OCI-LY7 (cell line): ENCODE measurements at regions not wholly inside any gene's neighbourhood (a gene's known extent, or its start where the extent isn't known, plus 50 kb on each side); places are given as distances from the start of the nearest gene placed in this dataset.

ENCODE experiments used
- BruUV-seq: library from RNA; stranded (reverse); fragments of 400-500 nt; replicated peaks from 2 replicates; lab custom pipeline; 2021; lab: Mats Ljungman, UMichigan
- CTCF ChIA-PET: fragments of 300-600 bp; sonication (Branson Sonifier 250); formaldehyde crosslinking; loops from one replicate; lab custom pipeline; 2022; ENCODE audit warnings: antibody characterized with exemption; ENCODE audit not compliant: unreplicated experiment; lab: Charles Lee
- POLR2A ChIA-PET: fragments of 300-600 bp; sonication (Branson Sonifier 250); formaldehyde crosslinking; loops from one replicate; lab custom pipeline; 2022; ENCODE audit warnings: antibody characterized with exemption; lab: Charles Lee
- DNase-seq: peaks from one replicate; pipeline ENCODE4 v3.0.0-alpha.2; 2015; ENCODE audit warnings: low spot score
- H2AFZ ChIP-seq: fragments of 200-600 bp; sonication (generic), shearing (Covaris generic); 2 replicates; pipeline ENCODE4 v1.6.1; 2014; ENCODE audit warnings: mild to moderate bottlenecking, antibody characterized with exemption, low read length, moderate library complexity
- H3K27ac ChIP-seq: fragments of 200-600 bp; sonication (generic); 2 replicates; pipeline ENCODE4 v1.5.1; 2014; ENCODE audit warnings: mixed run types, low read depth, mild to moderate bottlenecking, moderate library complexity, low read length, inconsistent platforms; ENCODE audit not compliant: poor library complexity, severe bottlenecking
- H3K36me3 ChIP-seq: fragments of 200-600 bp; sonication (generic); 2 replicates; pipeline ENCODE4 v1.6.1; 2014; ENCODE audit warnings: mild to moderate bottlenecking, antibody characterized with exemption, low read length, moderate library complexity, mixed read lengths; ENCODE audit not compliant: insufficient read depth
- H3K4me1 ChIP-seq: fragments of 200-600 bp; sonication (generic); 2 replicates; pipeline ENCODE4 v1.5.1; 2014; ENCODE audit warnings: mild to moderate bottlenecking, low read length; ENCODE audit not compliant: insufficient read depth, poor library complexity, severe bottlenecking
- H3K4me2 ChIP-seq: fragments of 200-600 bp; sonication (generic); 2 replicates; pipeline ENCODE4 v1.6.1; 2014; ENCODE audit warnings: mild to moderate bottlenecking, low read length
- H3K4me3 ChIP-seq: fragments of 200-600 bp; sonication (generic); 2 replicates; pipeline ENCODE4 v1.5.1; 2014; ENCODE audit warnings: mild to moderate bottlenecking, low read depth, low read length; ENCODE audit not compliant: poor library complexity, severe bottlenecking
- H3K79me2 ChIP-seq: fragments of 200-600 bp; sonication (generic); 2 replicates; pipeline ENCODE4 v1.6.1; 2016; ENCODE audit warnings: low read depth, mild to moderate bottlenecking, low read length, moderate library complexity, mixed read lengths; ENCODE audit not compliant: insufficient read depth
- H3K9me2 ChIP-seq: fragments of 200-600 bp; sonication (generic); 2 replicates; pipeline ENCODE4 v1.6.1; 2016; ENCODE audit warnings: mild to moderate bottlenecking, low read length, mixed read lengths; ENCODE audit not compliant: insufficient read depth
- H3K9me3 ChIP-seq: fragments of 200-600 bp; sonication (generic); 2 replicates; pipeline ENCODE4 v1.6.1; 2014; ENCODE audit warnings: mild to moderate bottlenecking, mixed run types, low read length, mixed read lengths
- H4K20me1 ChIP-seq: fragments of 200-600 bp; sonication (generic); 2 replicates; pipeline ENCODE4 v1.6.1; 2014; ENCODE audit warnings: mild to moderate bottlenecking, antibody characterized with exemption, low read length, moderate library complexity, mixed read lengths; ENCODE audit not compliant: insufficient read depth
- EZH2phosphoT487 ChIP-seq: fragments of 200-600 bp; sonication (generic); IDR thresholded peaks from 2 replicates; pipeline ENCODE4 v1.6.1; 2018; ENCODE audit warnings: low read depth, borderline replicate concordance, mild to moderate bottlenecking, mixed run types, antibody characterized with exemption, low read length, moderate library complexity, mixed read lengths
- intact Hi-C: fragments of 100-400 bp; cut with micrococcal nuclease; formaldehyde crosslinking; loops from one replicate; pipeline ENCODE4 v1.10.0; 2022; ENCODE audit not compliant: unreplicated experiment
- TF ChIP-seq, protein P1 (sequence below): fragments of 200-600 bp; sonication (generic); conservative IDR thresholded peaks from 2 replicates; pipeline ENCODE4 v1.5.1; 2014; ENCODE audit warnings: mild to moderate bottlenecking, antibody characterized with exemption, low read length, moderate library complexity, mixed read lengths

DNA sequence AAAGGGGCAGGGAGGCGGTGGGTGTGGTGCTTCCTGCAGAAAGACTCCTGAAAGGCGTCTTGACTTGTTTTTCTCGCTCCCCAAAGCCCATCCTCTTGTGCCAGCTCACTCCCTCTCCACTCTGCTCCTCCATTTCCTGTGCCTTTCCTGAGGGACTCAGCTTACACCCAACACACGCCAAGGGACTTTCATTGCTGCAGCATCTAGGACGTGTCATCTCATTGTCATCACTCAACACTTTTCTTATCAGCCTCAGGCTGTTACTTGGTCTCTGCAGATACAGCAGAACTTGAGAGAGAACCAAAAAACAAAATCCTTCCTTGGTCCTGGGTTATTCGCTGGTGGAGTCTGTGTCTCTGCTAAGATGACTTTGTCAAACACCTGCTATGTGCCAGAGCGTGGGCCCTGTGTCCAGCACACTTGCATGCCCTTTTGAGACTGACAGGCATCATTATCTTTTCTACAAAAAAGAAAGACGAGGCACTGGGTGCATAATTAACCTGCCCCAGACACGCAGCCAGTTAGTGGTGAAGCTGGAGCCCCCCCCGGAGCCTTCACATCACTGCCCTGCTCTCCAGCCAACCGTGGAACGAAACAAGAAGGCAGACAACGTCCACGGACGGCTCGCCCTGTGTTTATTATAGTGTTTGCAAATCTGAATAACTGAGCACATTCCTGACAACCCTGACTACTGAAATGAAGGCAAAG, 261.7 kb upstream of the HDAC4 start:
- POLR2A ChIA-PET = interaction anchor here (1.0 kb wide), 1 partner anchor 26 kb away, joined by 3 read pairs; no protein-coding TSS in a partner anchor
- Histone ChIP-seq H4K20me1 (no peaks in the 10 kb centered on the region), H3K4me1 (no peaks in the 10 kb centered on the region), H3K27ac (no peak overlapping the region), H3K79me2 (no peaks in the 10 kb centered on the region), H3K4me3 (no peak overlapping the region), H2AFZ (no peak overlapping the region), H3K9me2 (no peaks in the 10 kb centered on the region), H3K9me3 (no peaks in the 10 kb centered on the region), H3K36me3 (no peaks in the 10 kb centered on the region), H3K4me2 (no peak overlapping the region)
- CTCF ChIA-PET = no interaction called here
- TF ChIP-seq EZH2phosphoT487 = no peak
- TF ChIP-seq, protein P1, sequence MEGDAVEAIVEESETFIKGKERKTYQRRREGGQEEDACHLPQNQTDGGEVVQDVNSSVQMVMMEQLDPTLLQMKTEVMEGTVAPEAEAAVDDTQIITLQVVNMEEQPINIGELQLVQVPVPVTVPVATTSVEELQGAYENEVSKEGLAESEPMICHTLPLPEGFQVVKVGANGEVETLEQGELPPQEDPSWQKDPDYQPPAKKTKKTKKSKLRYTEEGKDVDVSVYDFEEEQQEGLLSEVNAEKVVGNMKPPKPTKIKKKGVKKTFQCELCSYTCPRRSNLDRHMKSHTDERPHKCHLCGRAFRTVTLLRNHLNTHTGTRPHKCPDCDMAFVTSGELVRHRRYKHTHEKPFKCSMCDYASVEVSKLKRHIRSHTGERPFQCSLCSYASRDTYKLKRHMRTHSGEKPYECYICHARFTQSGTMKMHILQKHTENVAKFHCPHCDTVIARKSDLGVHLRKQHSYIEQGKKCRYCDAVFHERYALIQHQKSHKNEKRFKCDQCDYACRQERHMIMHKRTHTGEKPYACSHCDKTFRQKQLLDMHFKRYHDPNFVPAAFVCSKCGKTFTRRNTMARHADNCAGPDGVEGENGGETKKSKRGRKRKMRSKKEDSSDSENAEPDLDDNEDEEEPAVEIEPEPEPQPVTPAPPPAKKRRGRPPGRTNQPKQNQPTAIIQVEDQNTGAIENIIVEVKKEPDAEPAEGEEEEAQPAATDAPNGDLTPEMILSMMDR = no peak
- no peak for DNase-seq
- no TSS peak for BruUV-seq
- intact Hi-C loops = no loop called here

DNA sequence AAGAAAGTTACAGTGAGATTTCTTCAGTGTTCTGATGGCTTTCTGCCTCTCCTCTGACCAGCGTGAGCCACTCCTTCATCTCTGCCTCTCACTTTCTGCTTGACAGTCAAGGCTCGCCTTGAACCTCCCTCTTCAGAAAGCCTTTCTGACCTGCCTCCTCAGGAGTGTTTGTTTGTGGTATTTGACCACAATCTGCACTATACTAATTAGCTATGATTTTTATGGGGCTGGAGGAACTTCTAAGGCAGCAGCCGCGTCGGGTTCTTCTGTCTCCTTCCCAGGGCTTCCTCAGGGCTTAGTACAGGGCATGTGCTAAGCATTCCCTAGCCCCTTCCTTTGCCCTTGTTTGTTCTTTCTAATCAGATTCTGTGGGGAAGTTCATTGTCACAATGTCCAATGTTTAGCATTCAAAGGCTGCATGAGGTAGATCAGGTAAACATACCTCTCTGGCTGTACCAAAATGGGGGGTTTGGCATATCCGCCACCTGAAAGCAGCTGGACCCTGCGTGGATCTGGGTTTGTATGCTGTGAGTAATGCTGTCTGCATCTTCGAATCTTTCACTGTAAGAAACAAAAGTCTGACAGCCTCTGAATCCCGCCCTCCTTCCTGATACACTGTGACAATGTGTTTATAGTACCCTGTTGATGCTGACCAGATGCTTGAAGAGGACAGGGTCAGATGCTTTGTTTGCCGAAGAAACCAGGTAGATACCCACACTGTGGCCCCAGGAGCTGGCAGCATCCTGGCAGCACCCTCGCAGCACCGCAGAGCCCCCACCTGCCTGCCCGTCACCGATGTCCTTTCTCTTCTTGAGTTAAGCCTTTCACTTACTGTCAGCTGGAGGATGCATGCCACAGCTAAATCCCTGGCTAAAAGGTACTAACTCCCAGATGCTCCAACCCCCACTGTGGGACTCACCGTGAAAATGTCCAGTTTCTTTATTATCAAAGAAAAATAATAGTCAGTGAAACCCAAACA, 260.8 kb upstream of the HDAC4 start:
- Histone ChIP-seq H3K4me1 (no peaks in the 10 kb centered on the region), H4K20me1 (no peaks in the 10 kb centered on the region), H3K4me2 (no peak overlapping the region), H3K27ac (no peak overlapping the region), H2AFZ (no peak overlapping the region), H3K4me3 (no peak overlapping the region), H3K9me3 (no peaks in the 10 kb centered on the region), H3K36me3 (no peaks in the 10 kb centered on the region), H3K9me2 (no peaks in the 10 kb centered on the region), H3K79me2 (no peaks in the 10 kb centered on the region)
- TF ChIP-seq, protein P1 = no peak
- TF ChIP-seq EZH2phosphoT487 = no peak
- ChIA-PET POLR2A (interaction anchor here (1.0 kb wide), 1 partner anchor 27 kb away, joined by 3 read pairs; no protein-coding TSS in a partner anchor), CTCF (no interaction called here)
- intact Hi-C loops = no loop called here
- BruUV-seq = no TSS peak
- no peak for DNase-seq
